Chondrocyte (in vitro differentiated cells): ENCODE measurements at regions not wholly inside any gene's neighbourhood (a gene's known extent, or its start where the extent isn't known, plus 50 kb on each side); places are given as distances from the start of the nearest gene placed in this dataset.

Experiments
- DNase-seq: peaks from one replicate; pipeline ENCODE4 v3.0.0; 2021; ENCODE audit warnings: mixed read lengths, low spot score
- H3K27ac Mint-ChIP-seq: one replicate; pipeline ENCODE4 v1.8.0; 2021; ENCODE audit warnings: mild to moderate bottlenecking, moderate library complexity, mixed read lengths; ENCODE audit not compliant: unreplicated experiment
- H3K27me3 Mint-ChIP-seq: 2 replicates; pipeline ENCODE4 v1.8.0; 2021; ENCODE audit warnings: low read depth, mixed read lengths
- H3K36me3 Mint-ChIP-seq: 2 replicates; pipeline ENCODE4 v1.8.0; 2021; ENCODE audit warnings: low read depth, mixed read lengths
- H3K4me1 Mint-ChIP-seq: 2 replicates; pipeline ENCODE4 v1.8.0; 2021; ENCODE audit warnings: low read depth, mild to moderate bottlenecking, mixed read lengths
- H3K4me3 Mint-ChIP-seq: one replicate; pipeline ENCODE4 v1.8.0; 2021; ENCODE audit warnings: mild to moderate bottlenecking, moderate library complexity, mixed read lengths; ENCODE audit not compliant: unreplicated experiment
- H3K9me3 Mint-ChIP-seq: 2 replicates; pipeline ENCODE4 v1.8.0; 2021; ENCODE audit warnings: low read depth, mixed read lengths
- CTCF ChIP-seq: fragments of 200-600 bp; sonication (generic); IDR thresholded peaks from 2 replicates; pipeline ENCODE4 v1.5.0; 2021; ENCODE audit warnings: antibody characterized with exemption, mild to moderate bottlenecking, moderate library complexity

- Mint-ChIP-seq H3K36me3 (no peaks in the 10 kb centered on the region), H3K27ac (no peak overlapping the region), H3K4me1 (no peaks in the 10 kb centered on the region), H3K4me3 (no peak overlapping the region), H3K27me3 (no peaks in the 10 kb centered on the region), H3K9me3 (peaks cover 34% of the 10 kb centered on the region)
- DNase-seq = no peak
- no peak for TF ChIP-seq CTCF
Measured at GRCh38 chr11:41659985-41660384, 200.5 kb upstream of the LRRC4C start.

- H3K9me3 Mint-ChIP-seq = peaks cover 28% of the 10 kb centered on the region
- no peak overlapping the region for H3K4me3 Mint-ChIP-seq
- H3K27me3 Mint-ChIP-seq = no peaks in the 10 kb centered on the region
- DNase-seq = no peak
- H3K27ac Mint-ChIP-seq = no peak overlapping the region
- TF ChIP-seq CTCF = no peak
- H3K4me1 Mint-ChIP-seq = no peaks in the 10 kb centered on the region
- no peaks in the 10 kb centered on the region for H3K36me3 Mint-ChIP-seq
Measured at GRCh38 chr11:41660585-41660984, 201.1 kb upstream of the LRRC4C start.

GRCh38 chr11:41665441-41666360 lies 206.2 kb upstream of the LRRC4C start:
- Mint-ChIP-seq H3K4me3 (no peak overlapping the region), H3K4me1 (no peaks in the 10 kb centered on the region), H3K9me3 (peaks cover 8% of the 10 kb centered on the region), H3K27ac (no peak overlapping the region), H3K36me3 (no peaks in the 10 kb centered on the region), H3K27me3 (no peaks in the 10 kb centered on the region)
- TF ChIP-seq CTCF = no peak
- no peak for DNase-seq

- Mint-ChIP-seq H3K36me3 (no peaks in the 10 kb centered on the region), H3K4me1 (no peaks in the 10 kb centered on the region), H3K4me3 (no peak overlapping the region), H3K9me3 (peaks cover 8% of the 10 kb centered on the region), H3K27ac (no peak overlapping the region), H3K27me3 (no peaks in the 10 kb centered on the region)
- no peak for DNase-seq
- TF ChIP-seq CTCF = no peak
Measured at GRCh38 chr11:41666951-41667653, 207.7 kb upstream of the LRRC4C start.

- H3K27ac Mint-ChIP-seq = no peak overlapping the region
- no peaks in the 10 kb centered on the region for H3K4me1 Mint-ChIP-seq
- TF ChIP-seq CTCF = no peak
- no peak for DNase-seq
- H3K27me3 Mint-ChIP-seq = no peaks in the 10 kb centered on the region
- H3K9me3 Mint-ChIP-seq = peaks cover 4% of the 10 kb centered on the region
- H3K4me3 Mint-ChIP-seq = no peak overlapping the region
- H3K36me3 Mint-ChIP-seq = no peaks in the 10 kb centered on the region
Measured at GRCh38 chr11:41675205-41675604, 215.8 kb upstream of the LRRC4C start.
